Fibroblast of peridontal ligament (primary cell): ENCODE measurements at regions not wholly inside any gene's neighbourhood (a gene's known extent, or its start where the extent isn't known, plus 50 kb on each side); places are given as distances from the start of the nearest gene placed in this dataset.

Source experiments
- DNase-seq: peaks from one replicate; pipeline ENCODE4 v3.0.0-alpha.2; 2010; ENCODE audit errors: extremely low read depth

GRCh38 chr13:46994492-46994891, 97.6 kb upstream of the HTR2A start:
- DNase-seq = no peak

GRCh38 chr13:46992383-46992952, 95.6 kb upstream of the HTR2A start:
- DNase-seq = peak; percentile 15

GRCh38 chr13:46983881-46984280, 87.0 kb upstream of the HTR2A start:
- no peak for DNase-seq

- no peak for DNase-seq
These were observed 86.2 kb upstream of the HTR2A start for GRCh38 chr13:46982856-46983582.

GRCh38 chr13:46975173-46975572, 78.3 kb upstream of the HTR2A start:
- DNase-seq = no peak

GRCh38 chr13:46968450-46968849, 71.6 kb upstream of the HTR2A start:
- DNase-seq = no peak

- DNase-seq = peak; percentile 84
These were observed 68.1 kb upstream of the HTR2A start for GRCh38 chr13:46964789-46965527.

- no peak for DNase-seq
These were observed 67.1 kb upstream of the HTR2A start for GRCh38 chr13:46963904-46964303.

GRCh38 chr13:46962281-46962941, 65.6 kb upstream of the HTR2A start:
- peak; percentile 46 for DNase-seq

- peak; percentile 92 for DNase-seq
These were observed 64.9 kb upstream of the HTR2A start for GRCh38 chr13:46961719-46962118.

GRCh38 chr13:46953941-46954340, 57.1 kb upstream of the HTR2A start:
- no peak for DNase-seq

GRCh38 chr13:46953331-46953730, 56.5 kb upstream of the HTR2A start:
- no peak for DNase-seq

- no peak for DNase-seq
These were observed 54.7 kb upstream of the HTR2A start for GRCh38 chr13:46951516-46951915.

GRCh38 chr13:46949211-46949610, 52.4 kb upstream of the HTR2A start:
- DNase-seq = no peak

GRCh38 chr13:46948338-46948737, 51.5 kb upstream of the HTR2A start:
- DNase-seq = no peak

- DNase-seq = no peak
These were observed 50.8 kb upstream of the HTR2A start for GRCh38 chr13:46947425-46948191.
